IgD-negative memory B cell (primary cell): ENCODE measurements at regions not wholly inside any gene's neighbourhood (a gene's known extent, or its start where the extent isn't known, plus 50 kb on each side); places are given as distances from the start of the nearest gene placed in this dataset.

ENCODE experiments used
- H3K27ac Mint-ChIP-seq, 3 donors: one replicate each; pipeline ENCODE4 v1.8.0; 2020 to 2022; ENCODE audit warnings: mild to moderate bottlenecking in 3 of 3, mixed read lengths in 3 of 3, moderate library complexity in 1 of 3
- H3K27me3 Mint-ChIP-seq: one replicate; pipeline ENCODE4 v1.8.0; 2021; ENCODE audit warnings: mixed read lengths
- H3K36me3 Mint-ChIP-seq: one replicate; pipeline ENCODE4 v1.8.0; 2020; ENCODE audit warnings: mild to moderate bottlenecking, mixed read lengths
- H3K4me1 Mint-ChIP-seq, 3 donors: one replicate each; pipeline ENCODE4 v1.8.0; 2020 to 2022; ENCODE audit warnings: mixed read lengths in 3 of 3, mild to moderate bottlenecking in 1 of 3
- H3K4me3 Mint-ChIP-seq, 4 donors: one replicate each; pipeline ENCODE4 v1.8.0; 2020 to 2022; ENCODE audit warnings: mild to moderate bottlenecking in 4 of 4, mixed read lengths in 4 of 4, moderate library complexity in 3 of 4
- H3K9me3 Mint-ChIP-seq, 3 donors: one replicate each; pipeline ENCODE4 v1.8.0; 2020 to 2021; ENCODE audit warnings: mixed read lengths in 3 of 3, mild to moderate bottlenecking in 1 of 3

DNA sequence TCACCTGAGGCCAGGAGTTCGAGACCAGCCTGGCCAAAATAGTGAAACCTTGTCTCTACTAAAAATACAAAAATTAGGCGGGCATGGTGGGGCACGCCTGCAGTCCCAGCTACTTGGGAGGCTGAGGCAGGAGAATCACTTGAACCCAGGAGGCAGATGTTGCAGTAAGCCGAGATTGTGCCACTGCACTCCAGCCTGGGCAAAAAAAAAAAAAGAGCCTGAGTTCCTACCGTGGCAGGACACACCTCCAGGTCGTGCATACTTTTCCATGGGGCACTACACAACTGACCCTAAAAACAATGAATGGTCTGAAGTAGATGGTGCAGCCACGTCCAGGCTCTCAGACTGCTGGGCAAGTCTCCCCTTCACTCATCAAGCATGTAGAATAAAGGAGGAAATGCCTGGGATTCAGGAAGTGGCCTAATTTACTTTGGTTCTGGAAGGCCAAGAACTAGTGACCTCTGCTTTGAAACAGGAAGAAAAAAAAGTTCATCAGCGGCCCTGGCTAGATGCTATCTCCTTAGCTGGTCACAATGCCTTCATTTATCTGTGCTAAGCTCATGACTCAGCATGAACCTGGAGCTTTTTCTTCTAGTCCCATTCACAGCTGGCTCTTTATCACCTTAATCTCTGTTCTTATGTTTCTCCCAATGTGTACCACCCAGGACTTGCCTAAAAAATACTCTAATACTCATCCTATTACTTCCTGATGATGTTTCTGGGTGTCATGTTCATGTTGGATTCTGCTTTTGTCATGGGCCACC, 55.8 kb upstream of the OR6J1 start:
- Mint-ChIP-seq H3K4me3 (no peak overlapping the region), H3K9me3 (no peaks in the 10 kb centered on the region), H3K27me3 (peaks cover 33% of the 10 kb centered on the region), H3K36me3 (no peaks in the 10 kb centered on the region), H3K27ac (no peak overlapping the region), H3K4me1 (no peaks in the 10 kb centered on the region)

DNA sequence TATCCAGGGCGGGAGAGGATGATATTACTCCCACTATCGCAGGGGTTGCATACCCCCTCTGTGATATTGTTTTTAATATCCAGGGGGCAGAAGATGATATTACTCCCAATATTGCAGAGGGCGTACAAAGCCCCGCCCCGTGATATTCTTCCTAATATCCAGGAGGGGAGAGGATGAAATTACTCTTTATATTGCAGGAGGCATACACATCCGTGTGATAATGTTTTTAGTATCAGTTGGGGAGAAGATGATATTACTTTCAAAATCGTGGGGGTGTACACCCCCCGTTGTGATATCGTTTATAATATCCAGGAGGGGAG, 52.9 kb upstream of the OXA1L start:
- Mint-ChIP-seq H3K9me3 (peaks cover 0 to 2% (median 0%) of the 10 kb centered on the region in 3 donors), H3K36me3 (no peaks in the 10 kb centered on the region), H3K4me1 (peaks cover 6 to 10% (median 8%) of the 10 kb centered on the region in 3 donors), H3K27me3 (peaks cover 14% of the 10 kb centered on the region), H3K27ac (peak overlapping the region in 2 of 3 donors; percentile 36 to 86), H3K4me3 (peak overlapping the region; percentile 69 to 95 (median 87))

DNA sequence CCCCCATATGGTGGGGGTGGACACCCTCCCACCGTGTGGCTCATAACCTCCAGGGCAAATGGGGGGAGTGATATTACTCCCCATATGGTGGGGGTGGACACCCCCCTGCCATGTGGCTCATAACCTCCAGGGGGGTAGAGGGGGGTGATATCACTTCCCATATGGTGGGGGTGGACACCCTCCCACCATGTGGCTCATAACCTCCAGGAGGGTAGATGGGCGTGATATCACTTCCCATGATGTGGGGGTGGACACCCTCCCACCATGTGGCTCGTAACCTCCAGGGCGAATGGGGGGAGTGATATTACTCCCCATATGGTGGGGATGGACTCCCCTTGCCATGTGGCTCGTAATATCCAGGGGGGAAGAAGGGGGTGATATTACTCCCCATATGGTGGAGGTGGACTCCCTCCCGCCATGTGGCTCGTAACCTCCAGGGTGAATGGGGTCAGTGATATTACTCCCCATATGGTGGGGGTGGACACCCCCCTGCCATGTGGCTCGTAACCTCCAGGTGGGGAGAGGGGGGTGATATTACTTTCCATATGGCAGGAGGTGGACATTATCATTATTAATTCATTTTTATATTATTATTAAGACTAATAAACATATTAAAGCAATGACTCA, 51.2 kb upstream of the OXA1L start:
- Mint-ChIP-seq H3K4me3 (peak overlapping the region in 2 of 4 donors; percentile 28 to 41), H3K27ac (no peak overlapping the region), H3K36me3 (no peaks in the 10 kb centered on the region), H3K9me3 (peaks cover 0 to 2% (median 0%) of the 10 kb centered on the region in 3 donors), H3K4me1 (peaks cover 6 to 10% (median 8%) of the 10 kb centered on the region in 3 donors), H3K27me3 (peaks cover 8% of the 10 kb centered on the region)

DNA sequence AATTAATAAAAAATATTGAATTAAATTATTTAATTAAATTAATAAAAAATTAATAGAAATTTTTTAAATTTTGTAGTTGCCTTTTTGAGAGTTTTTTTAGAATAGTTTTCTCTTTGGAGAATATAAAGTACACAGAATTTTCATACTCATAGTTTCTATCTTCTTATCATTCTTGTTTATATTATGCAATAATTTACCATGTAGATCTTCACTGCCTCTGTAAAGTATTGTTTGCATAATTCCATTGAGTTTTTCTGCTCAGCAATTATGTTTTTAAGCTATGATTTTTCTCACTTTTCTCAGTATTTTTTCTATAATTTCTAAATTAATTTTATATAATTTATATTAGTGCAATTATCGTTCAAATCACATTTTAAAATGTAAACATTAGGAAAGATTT, 50.6 kb upstream of the OXA1L start:
- Mint-ChIP-seq H3K4me1 (peaks cover 6 to 10% (median 8%) of the 10 kb centered on the region in 3 donors), H3K27ac (no peak overlapping the region), H3K4me3 (no peak overlapping the region), H3K36me3 (no peaks in the 10 kb centered on the region), H3K9me3 (peaks cover 0 to 2% (median 0%) of the 10 kb centered on the region in 3 donors), H3K27me3 (peaks cover 6% of the 10 kb centered on the region)
